HepG2 (cell line): ENCODE measurements at regions not wholly inside any gene's neighbourhood (a gene's known extent, or its start where the extent isn't known, plus 50 kb on each side); places are given as distances from the start of the nearest gene placed in this dataset.

ENCODE experiments used
- ATAC-seq: fragments of 200-7000 bp; cut with Tn5 transposase; 3 replicates; pipeline ENCODE4 v1.9.1; 2020; ENCODE audit warnings: mild to moderate bottlenecking, moderate library complexity
- BruUV-seq: library from RNA; stranded (reverse); fragments of 400-500 nt; replicated peaks from 2 replicates; lab custom pipeline; 2021; lab: Mats Ljungman, UMichigan
- CTCF ChIA-PET: fragments of 300-600 bp; formaldehyde crosslinking; extraction: SDS; loops from one replicate; lab custom pipeline; 2021; ENCODE audit warnings: low total read pairs, inconsistent platforms, low intra/inter-chr PET ratio; lab: Yijun Ruan, JAX
- POLR2A ChIA-PET: fragments of 350-600 bp; sonication (Branson Sonifier 250); formaldehyde crosslinking; loops from one replicate; lab custom pipeline; 2020; ENCODE audit warnings: antibody characterized with exemption, inconsistent platforms; lab: Yijun Ruan, JAX
- DNase-seq: peaks from one replicate; pipeline ENCODE4 v3.0.0-alpha.2; 2015; ENCODE audit warnings: low spot score
- FAIRE-seq: peaks from 3 replicates; lab custom pipeline; 2011; peaks lifted over from hg19 to GRCh38; lab: Jason Lieb, UNC
- H2AFZ ChIP-seq: one replicate; pipeline ENCODE4 v1.6.1; 2011; ENCODE audit warnings: low read length, inconsistent platforms
- H3K27ac ChIP-seq: fragments of 300-600 bp; 3 replicates; pipeline ENCODE4 v1.8.0; 2011; ENCODE audit warnings: mixed run types, mild to moderate bottlenecking, mixed read lengths, low read length, inconsistent platforms; ENCODE audit not compliant: insufficient read depth; ENCODE audit errors: extremely low read length
- H3K27me3 ChIP-seq, 2 experiments: fragments of 200-600 bp in 1 of 2; 2 replicates in 1 of 2; 3 replicates in 1 of 2; pipeline versions ENCODE4 v1.6.0 to v1.8.0; 2011; ENCODE audit warnings: low read length in 2 of 2, mild to moderate bottlenecking in 2 of 2, moderate library complexity in 2 of 2, inconsistent platforms in 1 of 2; ENCODE audit not compliant: insufficient read depth in 2 of 2, control insufficient read depth in 1 of 2
- H3K36me3 ChIP-seq, 2 experiments: fragments of 200-600 bp in 1 of 2; replicated peaks in 1 of 2; 2 replicates in 1 of 2; 3 replicates in 1 of 2; pipeline versions ENCODE4 v1.5.1 to v1.8.0; 2011; ENCODE audit warnings: low read length in 2 of 2, inconsistent platforms in 1 of 2; ENCODE audit not compliant: insufficient read depth in 2 of 2, control insufficient read depth in 1 of 2
- H3K4me1 ChIP-seq: 2 replicates; pipeline ENCODE4 v1.5.1; 2012; ENCODE audit warnings: low read length, inconsistent platforms; ENCODE audit not compliant: insufficient read depth
- H3K4me2 ChIP-seq: 2 replicates; pipeline ENCODE4 v1.6.0; 2011; ENCODE audit warnings: low read depth, low read length, inconsistent platforms
- H3K4me3 ChIP-seq, 3 experiments: fragments of 200-600 bp in 1 of 3; sonication (generic), shearing (Covaris generic) in 1 of 3; replicated peaks in 1 of 3; 2 replicates each; pipeline ENCODE4 v1.5.1; 2011 to 2016; ENCODE audit warnings: low read length in 3 of 3, inconsistent platforms in 2 of 3, low read depth in 2 of 3, mild to moderate bottlenecking in 2 of 3, control low read depth in 1 of 3, mixed read lengths in 1 of 3; ENCODE audit not compliant: insufficient read depth in 1 of 3
- H3K79me2 ChIP-seq: one replicate; pipeline ENCODE4 v1.6.1; 2011; ENCODE audit warnings: low read length, inconsistent platforms; ENCODE audit not compliant: insufficient read depth
- H3K9ac ChIP-seq: 2 replicates; pipeline ENCODE4 v1.6.0; 2011; ENCODE audit warnings: mild to moderate bottlenecking, low read depth, low read length, inconsistent platforms; ENCODE audit not compliant: insufficient read depth
- H3K9me3 ChIP-seq: 2 replicates; pipeline ENCODE4 v1.5.1; 2012; ENCODE audit warnings: mild to moderate bottlenecking, low read length
- H4K20me1 ChIP-seq: 2 replicates; pipeline ENCODE4 v1.6.0; 2011; ENCODE audit warnings: inconsistent platforms, mild to moderate bottlenecking, low read length, moderate library complexity; ENCODE audit not compliant: insufficient read depth
- CREB1 ChIP-seq, 2 experiments: fragments of 450-650 bp in 1 of 2; IDR thresholded peaks; 2 replicates each; pipeline ENCODE4 v1.6.1; 2016 to 2017; ENCODE audit warnings: control low read depth in 1 of 2, mild to moderate bottlenecking in 1 of 2, missing compliant biosample characterization in 1 of 2, missing genetic modification characterization in 1 of 2
- DNMT3B ChIP-seq: conservative IDR thresholded peaks from 2 replicates; pipeline ENCODE4 v1.6.1; 2016; ENCODE audit warnings: missing biosample characterization, control low read depth
- GABPA ChIP-seq, 2 experiments: IDR thresholded peaks; 2 replicates each; pipeline ENCODE4 v1.6.1; 2011 to 2016; ENCODE audit warnings: low read depth in 2 of 2, low read length in 1 of 2, missing biosample characterization in 1 of 2, missing genetic modification characterization in 1 of 2
- KDM6A ChIP-seq: IDR thresholded peaks from 2 replicates; pipeline ENCODE4 v1.6.1; 2016; ENCODE audit warnings: low read depth
- PHF8 ChIP-seq: sonication (generic); formaldehyde crosslinking; IDR thresholded peaks from 2 replicates; pipeline ENCODE4 v1.5.0; 2020; ENCODE audit warnings: missing genetic modification reagents
- SMAD3 ChIP-seq: sonication (generic); formaldehyde crosslinking; IDR thresholded peaks from 2 replicates; pipeline ENCODE4 v1.4.0; 2020; ENCODE audit warnings: missing genetic modification reagents
- TEAD3 ChIP-seq: optimal IDR thresholded peaks from 2 replicates; pipeline ENCODE3; 2016; ENCODE audit warnings: borderline replicate concordance
- ZNF251 ChIP-seq: sonication (generic); formaldehyde crosslinking; IDR thresholded peaks from 2 replicates; pipeline ENCODE4 v1.9.0; 2021; ENCODE audit warnings: mild to moderate bottlenecking, missing genetic modification reagents
- ZNF605 ChIP-seq: sonication (generic); formaldehyde crosslinking; IDR thresholded peaks from 2 replicates; pipeline ENCODE4 v1.8.0; 2022; ENCODE audit warnings: mild to moderate bottlenecking, missing genetic modification reagents
- ZNF781 ChIP-seq: sonication (generic); formaldehyde crosslinking; IDR thresholded peaks from 2 replicates; pipeline ENCODE4 v1.5.1; 2020; ENCODE audit warnings: borderline replicate concordance, mild to moderate bottlenecking, missing genetic modification reagents; ENCODE audit errors: not compliant biosample characterization
- WGBS: methylation state at CpG from one replicate; pipeline ENCODE4 v1.1.6; 2017; ENCODE audit warnings: low lambda C conversion rate; 5-methylcytosine and 5-hydroxymethylcytosine counted together
- in situ Hi-C: cut with HindIII; loops from 2 replicates; pipeline ENCODE4 v1.10.0; 2017; ENCODE audit warnings: low pct_unique_long_range_greater_than_20kb; ENCODE audit not compliant: extremely low pct_ligation_motif_present
- intact Hi-C: fragments of 100-400 bp; cut with micrococcal nuclease; formaldehyde crosslinking; loops from one replicate; pipeline ENCODE4 v1.10.0; 2022; ENCODE audit not compliant: unreplicated experiment

DNA sequence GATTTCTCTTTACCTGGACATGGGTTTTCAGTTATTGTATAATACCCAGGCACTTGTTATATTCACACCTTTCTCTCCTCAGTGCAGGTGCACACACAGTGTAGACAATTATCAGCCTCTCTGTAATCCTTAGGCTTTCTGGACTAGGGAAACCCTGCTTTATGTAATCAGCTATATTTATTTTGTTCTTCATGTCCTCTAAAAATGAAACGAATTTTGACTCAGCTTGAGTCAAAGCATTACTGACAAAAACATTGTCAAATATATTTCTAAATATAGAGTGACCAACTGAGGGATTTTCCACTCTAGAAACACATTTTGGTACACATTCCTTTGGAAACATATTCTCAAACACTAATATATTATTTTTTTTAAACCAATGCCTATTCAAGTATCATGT, 144.8 kb upstream of the GULP1 start:
- Histone ChIP-seq H3K9me3 (no peaks in the 10 kb centered on the region), H3K27ac (no peak overlapping the region), H2AFZ (no peak overlapping the region), H3K79me2 (no peaks in the 10 kb centered on the region), H3K27me3 (no peaks in the 10 kb centered on the region), H3K9ac (no peak overlapping the region), H3K36me3 (no peaks in the 10 kb centered on the region), H3K4me3 (no peak overlapping the region), H3K4me2 (no peak overlapping the region), H4K20me1 (no peaks in the 10 kb centered on the region), H3K4me1 (no peaks in the 10 kb centered on the region)
- ChIA-PET POLR2A (no interaction called here), CTCF (no interaction called here)
- no peak for ATAC-seq
- intact Hi-C loops = no loop called here
- in situ Hi-C loops = no loop called here
- no TSS peak for BruUV-seq
- 0% methylated on average over 1 of the region's 1 CpG for WGBS
- no peak for DNase-seq
- TF ChIP-seq GABPA (IDR thresholded peaks at IDR 0.05; ENCODE audit: low read depth, low read length) = no peak
- no peak for TF ChIP-seq GABPA (CRISPR knock-in tag; IDR thresholded peaks at IDR 0.05; ENCODE audit: low read depth)
- TF ChIP-seq ZNF251 = no peak
- no peak for TF ChIP-seq KDM6A (CRISPR knock-in tag)
- no peak for FAIRE-seq

DNA sequence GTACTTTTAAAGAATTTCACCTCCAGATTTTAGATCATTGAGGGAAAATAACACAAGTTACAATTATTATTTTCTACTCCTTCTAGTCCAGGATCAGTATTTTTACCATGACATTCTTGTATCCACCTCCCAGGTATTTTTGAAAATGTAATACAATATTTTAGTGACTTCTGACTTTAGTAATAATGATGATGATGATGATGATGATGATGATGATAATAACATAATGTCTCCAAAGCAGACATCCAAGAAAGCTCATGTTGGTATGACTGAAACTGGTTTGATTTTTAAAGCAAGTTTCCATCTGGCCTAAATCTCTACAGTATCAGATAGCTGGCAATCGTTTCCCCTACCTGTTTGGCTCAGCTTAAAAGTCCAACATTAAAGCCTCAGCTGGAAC, 140.0 kb upstream of the GULP1 start:
- no peaks in the 10 kb centered on the region for H4K20me1 ChIP-seq
- no peak overlapping the region for H2AFZ ChIP-seq
- H3K79me2 ChIP-seq = no peaks in the 10 kb centered on the region
- in situ Hi-C loops (no loop called here), intact Hi-C loops (no loop called here)
- H3K4me1 ChIP-seq = no peaks in the 10 kb centered on the region
- WGBS = 0% methylated on average over 1 of the region's 1 CpG
- DNase-seq (no peak), ATAC-seq (no peak), FAIRE-seq (no peak)
- no peak for TF ChIP-seq DNMT3B
- no peak for TF ChIP-seq PHF8 (CRISPR knock-in tag)
- no peak for TF ChIP-seq SMAD3 (CRISPR knock-in tag)
- TF ChIP-seq ZNF781 (CRISPR knock-in tag) = no peak
- peak; percentile 82 for TF ChIP-seq CREB1 (IDR thresholded peaks at IDR 0.05)
- no peak for TF ChIP-seq CREB1 (CRISPR knock-in tag; IDR thresholded peaks at IDR 0.05)
- TF ChIP-seq ZNF605 = no peak
- no peak for TF ChIP-seq TEAD3
- H3K4me3 ChIP-seq = no peak overlapping the region
- H3K9me3 ChIP-seq = no peaks in the 10 kb centered on the region
- H3K4me2 ChIP-seq = no peak overlapping the region
- H3K9ac ChIP-seq = no peak overlapping the region
- H3K36me3 ChIP-seq = no peaks in the 10 kb centered on the region
- POLR2A ChIA-PET = no interaction called here
- no peaks in the 10 kb centered on the region for H3K27me3 ChIP-seq
- no peak overlapping the region for H3K27ac ChIP-seq
- no TSS peak for BruUV-seq
- CTCF ChIA-PET = no interaction called here
